ENCODE measurements at regions not wholly inside any gene's neighbourhood (a gene's known extent, or its start where the extent isn't known, plus 50 kb on each side); places are given as distances from the start of the nearest gene placed in this dataset.
"Not testable (repeated sequence)": the region's sequence is repeated elsewhere in the genome, so short reads cannot be mapped to it uniquely, and the experiment has no call there.

DNA sequence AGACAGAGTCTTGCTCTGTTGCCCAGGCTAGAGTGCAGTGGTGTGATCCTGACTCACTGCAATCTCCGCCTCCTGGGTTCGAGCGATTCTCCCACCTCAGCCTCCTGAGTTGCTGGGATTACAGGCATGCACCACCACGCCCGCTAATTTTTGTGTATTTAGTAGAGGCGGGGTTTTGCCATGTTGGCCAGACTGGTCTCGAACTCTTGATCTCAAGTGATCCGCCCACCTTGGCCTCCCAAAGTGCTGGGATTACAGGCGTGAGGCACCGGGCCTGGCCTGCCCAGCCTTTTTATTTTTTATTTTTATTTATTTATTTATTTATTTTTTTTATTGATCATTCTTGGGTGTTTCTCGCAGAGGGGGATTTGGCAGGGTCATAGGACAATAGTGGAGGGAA, 98.6 kb upstream of the HS6ST1 start:
- DNase-seq (ENCODE audit: low read depth in 6 of 9, low spot score in 9 of 9); H3K36me3 ChIP-seq (ENCODE audit: control insufficient read depth in 2 of 2, insufficient read depth in 2 of 2, low read length in 1 of 2); H3K4me3 ChIP-seq (ENCODE audit: low read length in 2 of 2); H3K27ac ChIP-seq (ENCODE audit: low read depth in 1 of 2, low read length in 1 of 2); H3K27me3 ChIP-seq (ENCODE audit: control insufficient read depth in 2 of 2, insufficient read depth in 1 of 2, low read length in 1 of 2): not testable (repeated sequence)
- peaks cover 38 to 73% of the 10 kb centered on the region in 2 donors for H3K4me1 ChIP-seq (ENCODE audit: control insufficient read depth in 2 of 2, insufficient read depth in 2 of 2, low read length in 2 of 2)
- WGBS: 98% methylated on average over 11 of the region's 11 CpGs
- H3K9me3 ChIP-seq (ENCODE audit: control insufficient read depth in 2 of 2, insufficient read depth in 1 of 2, low read length in 1 of 2): peaks cover 2 to 23% of the 10 kb centered on the region in 2 donors

DNA sequence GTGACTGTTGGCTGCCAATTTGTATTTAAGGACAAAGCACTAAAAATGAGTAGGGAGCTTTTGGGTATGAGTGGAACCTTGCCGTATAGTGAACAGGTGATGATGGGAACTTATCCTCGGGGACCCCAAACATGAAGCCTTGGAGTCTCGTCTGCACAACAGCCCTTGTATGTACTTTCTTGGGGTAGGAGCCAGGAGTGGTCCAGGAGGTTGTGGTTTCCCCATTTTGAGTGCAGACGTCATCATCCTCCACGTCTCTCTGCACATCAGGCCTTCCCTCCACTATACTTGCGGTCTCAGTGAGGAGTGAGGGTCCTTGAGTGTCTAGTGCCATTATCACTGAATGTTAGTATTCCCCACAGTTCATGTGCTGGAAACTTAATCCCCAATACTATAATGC, 101.5 kb upstream of the HS6ST1 start:
- Histone ChIP-seq H3K36me3 (ENCODE audit: control insufficient read depth in 2 of 2, insufficient read depth in 2 of 2, low read length in 1 of 2) (no peaks in the 10 kb centered on the region), H3K4me3 (ENCODE audit: low read length in 2 of 2) (no peak overlapping the region), H3K4me1 (ENCODE audit: control insufficient read depth in 2 of 2, insufficient read depth in 2 of 2, low read length in 2 of 2) (peaks cover 13 to 63% of the 10 kb centered on the region in 2 donors), H3K9me3 (ENCODE audit: control insufficient read depth in 2 of 2, insufficient read depth in 1 of 2, low read length in 1 of 2) (peaks cover 2 to 33% of the 10 kb centered on the region in 2 donors), H3K27me3 (ENCODE audit: control insufficient read depth in 2 of 2, insufficient read depth in 1 of 2, low read length in 1 of 2) (no peaks in the 10 kb centered on the region), H3K27ac (ENCODE audit: low read depth in 1 of 2, low read length in 1 of 2) (no peak overlapping the region)
- whole genome bisulfite sequencing: 90% methylated on average over 6 of the region's 6 CpGs
- DNase-seq (ENCODE audit: low read depth in 6 of 9, low spot score in 9 of 9): no peak

DNA sequence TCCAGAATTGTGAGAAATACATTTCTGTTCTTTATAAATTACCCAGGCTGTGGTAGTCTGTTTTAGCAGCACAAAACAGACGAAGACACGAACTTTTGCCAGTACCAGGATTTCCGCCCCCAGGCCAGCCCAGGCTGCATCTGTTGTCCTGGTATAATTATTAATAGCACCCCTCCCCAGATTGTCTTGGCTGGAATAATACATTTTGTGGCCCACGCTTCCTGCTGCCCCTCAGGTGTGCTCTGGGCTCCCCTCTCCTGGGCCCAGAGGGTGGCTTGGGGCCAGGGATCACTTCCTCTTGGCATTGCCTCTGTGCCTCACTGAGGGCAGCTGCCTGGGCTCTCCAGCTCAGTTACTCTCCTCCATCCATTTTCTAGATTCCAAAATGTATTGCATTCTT, 102.1 kb upstream of the HS6ST1 start:
- H3K4me3 ChIP-seq (ENCODE audit: low read length in 2 of 2): no peak overlapping the region
- H3K27me3 ChIP-seq (ENCODE audit: control insufficient read depth in 2 of 2, insufficient read depth in 1 of 2, low read length in 1 of 2): no peaks in the 10 kb centered on the region
- no peaks in the 10 kb centered on the region for H3K36me3 ChIP-seq (ENCODE audit: control insufficient read depth in 2 of 2, insufficient read depth in 2 of 2, low read length in 1 of 2)
- DNase-seq (ENCODE audit: low read depth in 6 of 9, low spot score in 9 of 9): no peak
- WGBS: 95% methylated on average over 4 of the region's 4 CpGs
- H3K4me1 ChIP-seq (ENCODE audit: control insufficient read depth in 2 of 2, insufficient read depth in 2 of 2, low read length in 2 of 2): peaks cover 10 to 59% of the 10 kb centered on the region in 2 donors
- peaks cover 2 to 31% of the 10 kb centered on the region in 2 donors for H3K9me3 ChIP-seq (ENCODE audit: control insufficient read depth in 2 of 2, insufficient read depth in 1 of 2, low read length in 1 of 2)
- no peak overlapping the region for H3K27ac ChIP-seq (ENCODE audit: low read depth in 1 of 2, low read length in 1 of 2)

GRCh38 chr2:128421286-128421685, 102.6 kb upstream of the HS6ST1 start:
- peaks cover 2 to 26% of the 10 kb centered on the region in 2 donors for H3K9me3 ChIP-seq (ENCODE audit: control insufficient read depth in 2 of 2, insufficient read depth in 1 of 2, low read length in 1 of 2)
- WGBS: 82% methylated on average over 9 of the region's 9 CpGs
- H3K4me1 ChIP-seq (ENCODE audit: control insufficient read depth in 2 of 2, insufficient read depth in 2 of 2, low read length in 2 of 2): peaks cover 9 to 54% of the 10 kb centered on the region in 2 donors
- no peaks in the 10 kb centered on the region for H3K36me3 ChIP-seq (ENCODE audit: control insufficient read depth in 2 of 2, insufficient read depth in 2 of 2, low read length in 1 of 2)
- peak in 1 of 9 donors; percentile 53 for DNase-seq (ENCODE audit: low read depth in 6 of 9, low spot score in 9 of 9)
- H3K27ac ChIP-seq (ENCODE audit: low read depth in 1 of 2, low read length in 1 of 2): peak overlapping the region in 1 of 2 donors; percentile 66
- H3K4me3 ChIP-seq (ENCODE audit: low read length in 2 of 2): no peak overlapping the region
- no peaks in the 10 kb centered on the region for H3K27me3 ChIP-seq (ENCODE audit: control insufficient read depth in 2 of 2, insufficient read depth in 1 of 2, low read length in 1 of 2)

- 99% methylated on average over 15 of the region's 15 CpGs for WGBS
- Histone ChIP-seq H3K27ac (ENCODE audit: low read depth in 1 of 2, low read length in 1 of 2) (peak overlapping the region in 1 of 2 donors; percentile 66), H3K27me3 (ENCODE audit: control insufficient read depth in 2 of 2, insufficient read depth in 1 of 2, low read length in 1 of 2) (no peaks in the 10 kb centered on the region), H3K4me1 (ENCODE audit: control insufficient read depth in 2 of 2, insufficient read depth in 2 of 2, low read length in 2 of 2) (peaks cover 6 to 52% of the 10 kb centered on the region in 2 donors), H3K36me3 (ENCODE audit: control insufficient read depth in 2 of 2, insufficient read depth in 2 of 2, low read length in 1 of 2) (no peaks in the 10 kb centered on the region), H3K4me3 (ENCODE audit: low read length in 2 of 2) (no peak overlapping the region), H3K9me3 (ENCODE audit: control insufficient read depth in 2 of 2, insufficient read depth in 1 of 2, low read length in 1 of 2) (peaks cover 2 to 24% of the 10 kb centered on the region in 2 donors)
- DNase-seq (ENCODE audit: low read depth in 6 of 9, low spot score in 9 of 9): no peak
These were observed 103.2 kb upstream of the HS6ST1 start for GRCh38 chr2:128421861-128422311.

DNA sequence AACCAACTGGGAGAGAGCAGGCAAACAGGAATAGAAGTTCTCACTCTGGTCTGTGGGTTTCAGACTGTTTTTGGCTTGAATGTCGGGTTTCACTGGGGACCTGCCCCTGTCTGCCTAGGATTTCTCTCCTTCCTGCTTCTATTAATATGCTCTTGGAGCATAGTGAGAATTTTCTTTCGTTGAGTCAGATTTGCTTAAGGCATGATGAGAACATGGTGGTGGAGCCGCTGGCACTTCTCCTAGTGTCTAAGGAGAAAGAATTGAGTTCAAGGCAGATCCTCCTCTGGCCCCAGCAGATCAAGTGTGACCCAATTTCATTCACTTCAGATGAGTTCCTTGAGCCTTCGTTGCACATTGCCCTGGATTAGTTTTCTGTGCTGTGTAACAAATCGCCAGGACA, 103.9 kb upstream of the HS6ST1 start:
- Histone ChIP-seq H3K27ac (ENCODE audit: low read depth in 1 of 2, low read length in 1 of 2) (no peak overlapping the region), H3K27me3 (ENCODE audit: control insufficient read depth in 2 of 2, insufficient read depth in 1 of 2, low read length in 1 of 2) (no peaks in the 10 kb centered on the region), H3K4me1 (ENCODE audit: control insufficient read depth in 2 of 2, insufficient read depth in 2 of 2, low read length in 2 of 2) (peaks cover 6 to 48% of the 10 kb centered on the region in 2 donors), H3K36me3 (ENCODE audit: control insufficient read depth in 2 of 2, insufficient read depth in 2 of 2, low read length in 1 of 2) (no peaks in the 10 kb centered on the region), H3K4me3 (ENCODE audit: low read length in 2 of 2) (no peak overlapping the region), H3K9me3 (ENCODE audit: control insufficient read depth in 2 of 2, insufficient read depth in 1 of 2, low read length in 1 of 2) (peaks cover 2 to 24% of the 10 kb centered on the region in 2 donors)
- DNase-seq (ENCODE audit: low read depth in 6 of 9, low spot score in 9 of 9): no peak
- WGBS: 93% methylated on average over 5 of the region's 5 CpGs

- H3K27me3 ChIP-seq (ENCODE audit: control insufficient read depth in 2 of 2, insufficient read depth in 1 of 2, low read length in 1 of 2): no peaks in the 10 kb centered on the region
- no peak for DNase-seq (ENCODE audit: low read depth in 6 of 9, low spot score in 9 of 9)
- H3K4me3 ChIP-seq (ENCODE audit: low read length in 2 of 2): no peak overlapping the region
- H3K36me3 ChIP-seq (ENCODE audit: control insufficient read depth in 2 of 2, insufficient read depth in 2 of 2, low read length in 1 of 2): no peaks in the 10 kb centered on the region
- peaks cover 2 to 24% of the 10 kb centered on the region in 2 donors for H3K9me3 ChIP-seq (ENCODE audit: control insufficient read depth in 2 of 2, insufficient read depth in 1 of 2, low read length in 1 of 2)
- H3K27ac ChIP-seq (ENCODE audit: low read depth in 1 of 2, low read length in 1 of 2): no peak overlapping the region
- H3K4me1 ChIP-seq (ENCODE audit: control insufficient read depth in 2 of 2, insufficient read depth in 2 of 2, low read length in 2 of 2): peaks cover 6 to 48% of the 10 kb centered on the region in 2 donors
These were observed 105.1 kb upstream of the HS6ST1 start for GRCh38 chr2:128423788-128424165.

GRCh38 chr2:128424406-128425171, 105.9 kb upstream of the HS6ST1 start:
- Histone ChIP-seq H3K36me3 (ENCODE audit: control insufficient read depth in 2 of 2, insufficient read depth in 2 of 2, low read length in 1 of 2) (no peaks in the 10 kb centered on the region), H3K4me3 (ENCODE audit: low read length in 2 of 2) (no peak overlapping the region), H3K27me3 (ENCODE audit: control insufficient read depth in 2 of 2, insufficient read depth in 1 of 2, low read length in 1 of 2) (no peaks in the 10 kb centered on the region), H3K27ac (ENCODE audit: low read depth in 1 of 2, low read length in 1 of 2) (no peak overlapping the region), H3K9me3 (ENCODE audit: control insufficient read depth in 2 of 2, insufficient read depth in 1 of 2, low read length in 1 of 2) (peaks cover 2 to 24% of the 10 kb centered on the region in 2 donors), H3K4me1 (ENCODE audit: control insufficient read depth in 2 of 2, insufficient read depth in 2 of 2, low read length in 2 of 2) (peaks cover 6 to 48% of the 10 kb centered on the region in 2 donors)
- DNase-seq (ENCODE audit: low read depth in 6 of 9, low spot score in 9 of 9): no peak
- 94% methylated on average over 11 of the region's 11 CpGs for WGBS

- Histone ChIP-seq H3K27ac (ENCODE audit: low read depth in 1 of 2, low read length in 1 of 2) (no peak overlapping the region), H3K4me3 (ENCODE audit: low read length in 2 of 2) (no peak overlapping the region), H3K9me3 (ENCODE audit: control insufficient read depth in 2 of 2, insufficient read depth in 1 of 2, low read length in 1 of 2) (peaks cover 2 to 24% of the 10 kb centered on the region in 2 donors), H3K4me1 (ENCODE audit: control insufficient read depth in 2 of 2, insufficient read depth in 2 of 2, low read length in 2 of 2) (peaks cover 6 to 45% of the 10 kb centered on the region in 2 donors), H3K27me3 (ENCODE audit: control insufficient read depth in 2 of 2, insufficient read depth in 1 of 2, low read length in 1 of 2) (no peaks in the 10 kb centered on the region), H3K36me3 (ENCODE audit: control insufficient read depth in 2 of 2, insufficient read depth in 2 of 2, low read length in 1 of 2) (no peaks in the 10 kb centered on the region)
- no peak for DNase-seq (ENCODE audit: low read depth in 6 of 9, low spot score in 9 of 9)
- 98% methylated on average over 8 of the region's 8 CpGs for WGBS
These were observed 106.5 kb upstream of the HS6ST1 start for GRCh38 chr2:128425216-128425615.

Measured in thymus (tissue), 11 donors.